Mesenchymal stem cell (in vitro differentiated cells and primary cell): ENCODE measurements at regions not wholly inside any gene's neighbourhood (a gene's known extent, or its start where the extent isn't known, plus 50 kb on each side); places are given as distances from the start of the nearest gene placed in this dataset.

Experiments
- DNase-seq: peaks from one replicate; pipeline ENCODE4 v3.0.0-alpha.2; 2013
- H2AFZ ChIP-seq: one replicate; pipeline ENCODE4 v1.6.1; 2013; ENCODE audit warnings: low read depth, mild to moderate bottlenecking, control low read depth, inconsistent platforms, low read length, moderate library complexity
- H2AK5ac ChIP-seq: 2 replicates; pipeline ENCODE4 v1.6.1; 2013; ENCODE audit warnings: low read length, moderate library complexity, mild to moderate bottlenecking, inconsistent platforms; ENCODE audit not compliant: severe bottlenecking
- H2BK120ac ChIP-seq: one replicate; pipeline ENCODE4 v1.6.1; 2013; ENCODE audit warnings: low read depth, mild to moderate bottlenecking, inconsistent platforms, low read length, moderate library complexity
- H2BK12ac ChIP-seq, 2 experiments: one replicate each; pipeline ENCODE4 v1.6.1; 2013; ENCODE audit warnings: inconsistent platforms in 2 of 2, low read length in 2 of 2, mild to moderate bottlenecking in 2 of 2, moderate library complexity in 2 of 2, control low read depth in 1 of 2
- H2BK15ac ChIP-seq: one replicate; pipeline ENCODE4 v1.6.1; 2013; ENCODE audit warnings: mild to moderate bottlenecking, low read depth, inconsistent platforms; ENCODE audit not compliant: poor library complexity, severe bottlenecking
- H2BK5ac ChIP-seq: 2 replicates; pipeline ENCODE4 v1.6.1; 2013; ENCODE audit warnings: low read depth, mild to moderate bottlenecking, low read length, control low read depth, inconsistent platforms; ENCODE audit not compliant: poor library complexity, severe bottlenecking
- H3K14ac ChIP-seq, 2 experiments: one replicate each; pipeline ENCODE4 v1.6.1; 2013; ENCODE audit warnings: inconsistent platforms in 2 of 2, low read length in 2 of 2, control low read depth in 1 of 2, mild to moderate bottlenecking in 1 of 2, moderate library complexity in 1 of 2
- H3K18ac ChIP-seq, 2 experiments: one replicate each; pipeline ENCODE4 v1.6.1; 2013; ENCODE audit warnings: inconsistent platforms in 2 of 2, low read length in 2 of 2, control low read depth in 1 of 2, low read depth in 1 of 2, mild to moderate bottlenecking in 1 of 2
- H3K23ac ChIP-seq, 2 experiments: one replicate each; pipeline ENCODE4 v1.6.1; 2013; ENCODE audit warnings: inconsistent platforms in 2 of 2, low read length in 2 of 2, mild to moderate bottlenecking in 2 of 2, moderate library complexity in 2 of 2, control low read depth in 1 of 2
- H3K27ac ChIP-seq: 2 replicates; pipeline ENCODE4 v1.5.1; 2013; ENCODE audit warnings: mild to moderate bottlenecking, moderate library complexity, low read length, control low read depth, inconsistent platforms; ENCODE audit not compliant: poor library complexity, severe bottlenecking
- H3K27me3 ChIP-seq, 2 experiments: 2 replicates each; pipeline versions ENCODE4 v1.6.1 to v1.7.0; 2013; ENCODE audit warnings: low read length in 2 of 2, mild to moderate bottlenecking in 2 of 2, moderate library complexity in 2 of 2, control low read depth in 1 of 2, inconsistent platforms in 1 of 2; ENCODE audit not compliant: control insufficient read depth in 1 of 2, insufficient read depth in 1 of 2
- H3K36me3 ChIP-seq, 2 experiments: 2 replicates each; pipeline versions ENCODE4 v1.6.1 to v1.7.0; 2013; ENCODE audit warnings: low read length in 2 of 2, control low read depth in 1 of 2, inconsistent platforms in 1 of 2, low read depth in 1 of 2, mild to moderate bottlenecking in 1 of 2; ENCODE audit not compliant: insufficient read depth in 2 of 2, control insufficient read depth in 1 of 2
- H3K4ac ChIP-seq, 2 experiments: one replicate each; pipeline ENCODE4 v1.6.1; 2013; ENCODE audit warnings: inconsistent platforms in 2 of 2, low read length in 2 of 2, mild to moderate bottlenecking in 2 of 2, moderate library complexity in 2 of 2, control low read depth in 1 of 2, low read depth in 1 of 2
- H3K4me1 ChIP-seq: 2 replicates; pipeline ENCODE4 v1.6.1; 2013; ENCODE audit warnings: low read depth, low read length, control low read depth; ENCODE audit not compliant: control insufficient read depth, insufficient read depth
- H3K4me2 ChIP-seq: 2 replicates; pipeline ENCODE4 v1.6.1; 2013; ENCODE audit warnings: low read length, mild to moderate bottlenecking, inconsistent platforms; ENCODE audit not compliant: poor library complexity, severe bottlenecking
- H3K4me3 ChIP-seq, 2 experiments: 2 replicates each; pipeline versions ENCODE4 v1.5.1 to v1.7.0; 2013; ENCODE audit warnings: low read length in 2 of 2, mild to moderate bottlenecking in 2 of 2, control low read depth in 1 of 2, low read depth in 1 of 2; ENCODE audit not compliant: insufficient read depth in 1 of 2
- H3K79me1 ChIP-seq: replicated peaks from 2 replicates; pipeline ENCODE4 v1.6.1; 2013; ENCODE audit warnings: mild to moderate bottlenecking, control low read depth, low read length, inconsistent platforms; ENCODE audit not compliant: poor library complexity, severe bottlenecking
- H3K9ac ChIP-seq: 2 replicates; pipeline ENCODE4 v1.7.0; 2013; ENCODE audit warnings: mild to moderate bottlenecking, low read length, moderate library complexity
- H3K9me3 ChIP-seq: 2 replicates; pipeline ENCODE4 v1.7.0; 2013; ENCODE audit warnings: mild to moderate bottlenecking, low read length; ENCODE audit not compliant: control insufficient read depth
- H4K8ac ChIP-seq: one replicate; pipeline ENCODE4 v1.6.1; 2013; ENCODE audit warnings: inconsistent platforms, mild to moderate bottlenecking, low read length, moderate library complexity
- H4K91ac ChIP-seq: one replicate; pipeline ENCODE4 v1.6.1; 2013; ENCODE audit warnings: mild to moderate bottlenecking, low read length, inconsistent platforms
- WGBS: methylation state at CpG from one replicate; pipeline ENCODE4 v1.1.7; 2013; ENCODE audit warnings: mixed read lengths; 5-methylcytosine and 5-hydroxymethylcytosine counted together

DNA sequence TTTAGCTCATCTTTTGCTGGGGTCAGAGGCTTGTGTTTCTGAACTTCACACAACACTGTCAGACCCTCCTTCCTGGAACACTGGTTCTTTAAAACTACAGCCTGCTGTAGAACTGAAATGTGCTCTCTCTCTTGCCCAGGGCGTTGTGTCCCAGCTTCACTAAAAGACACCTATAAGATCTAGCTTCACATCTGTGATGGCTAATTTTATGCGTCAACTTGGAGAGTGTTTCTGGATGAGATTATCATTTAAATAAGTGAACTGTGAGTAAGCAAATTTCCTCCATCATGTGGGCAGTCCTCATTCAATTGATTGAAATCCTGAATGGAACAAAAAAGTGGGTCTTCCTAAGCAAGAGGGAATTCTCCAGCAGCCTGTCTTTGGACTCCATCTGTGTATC is 140.3 kb downstream of the OSR1 start:
- Histone ChIP-seq H2AFZ (no peak overlapping the region), H2BK15ac (no peak overlapping the region), H3K9me3 (no peaks in the 10 kb centered on the region), H4K91ac (no peak overlapping the region), H3K4me2 (no peak overlapping the region), H3K18ac (no peak overlapping the region), H3K4me3 (no peak overlapping the region), H3K23ac (no peak overlapping the region), H3K9ac (no peak overlapping the region), H3K14ac (no peak overlapping the region), H2BK12ac (no peak overlapping the region), H2BK120ac (no peak overlapping the region), H3K27ac (no peak overlapping the region), H3K27me3 (no peaks in the 10 kb centered on the region), H3K4me1 (peaks cover 2% of the 10 kb centered on the region), H3K4ac (no peak overlapping the region), H2AK5ac (no peak overlapping the region), H3K79me1 (no peaks in the 10 kb centered on the region), H2BK5ac (no peak overlapping the region), H3K36me3 (no peaks in the 10 kb centered on the region), H4K8ac (no peak overlapping the region)
- WGBS, result 100% methylated on average over 1 of the region's 2 CpGs
- DNase-seq, result no peak

DNA sequence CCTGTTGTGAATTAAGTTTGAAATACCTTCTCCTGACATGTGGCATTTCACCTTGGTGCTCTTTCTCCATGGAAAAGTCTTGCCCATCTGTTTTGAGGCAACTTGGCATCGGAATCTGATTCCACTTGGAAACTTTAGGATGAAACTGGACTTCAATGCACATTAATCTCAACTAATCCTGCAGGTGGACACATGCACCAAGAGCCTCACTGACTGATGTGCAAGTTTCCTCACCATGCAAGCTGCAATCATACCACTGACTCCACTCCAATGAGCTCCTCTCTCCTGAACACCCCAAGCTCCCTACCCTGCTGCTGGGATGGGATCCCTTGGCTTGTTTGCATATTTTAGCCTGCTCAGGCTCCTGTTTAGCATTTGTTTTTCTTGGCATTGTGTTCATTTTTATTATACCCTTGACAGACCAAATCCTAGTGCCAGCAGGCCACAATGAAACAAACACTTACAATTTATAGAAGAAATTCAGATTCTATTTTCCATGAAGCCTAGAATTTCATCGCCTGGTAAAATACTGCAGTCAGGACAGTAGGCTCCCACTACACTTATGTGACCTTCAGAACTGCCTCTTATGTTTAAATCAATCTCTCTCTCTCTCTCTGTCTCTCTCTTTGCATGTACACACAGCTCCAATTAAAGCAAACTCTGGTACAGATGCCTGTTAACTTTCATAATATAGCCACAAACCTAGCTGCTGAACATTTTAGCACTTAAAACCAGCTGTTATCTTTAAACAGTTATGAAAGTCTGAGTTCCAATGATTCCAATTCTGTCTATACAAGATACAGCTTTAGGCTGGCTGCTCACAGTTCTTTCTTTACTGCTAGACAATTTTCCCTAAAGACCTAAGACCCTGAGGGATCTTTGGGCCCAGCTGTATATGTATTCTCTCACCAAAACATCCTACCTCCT is 141.5 kb downstream of the OSR1 start:
- no peak overlapping the region for H3K14ac ChIP-seq
- H2BK120ac ChIP-seq, result no peak overlapping the region
- peak; percentile 6 for DNase-seq
- H2BK15ac ChIP-seq, result no peak overlapping the region
- H2BK5ac ChIP-seq, result no peak overlapping the region
- no peak overlapping the region for H3K18ac ChIP-seq
- H2AFZ ChIP-seq, result no peak overlapping the region
- H3K9ac ChIP-seq, result no peak overlapping the region
- H2BK12ac ChIP-seq, result no peak overlapping the region
- H3K23ac ChIP-seq, result no peak overlapping the region
- no peaks in the 10 kb centered on the region for H3K9me3 ChIP-seq
- 85% methylated on average over 2 of the region's 2 CpGs for WGBS
- H3K27ac ChIP-seq, result no peak overlapping the region
- H4K8ac ChIP-seq, result no peak overlapping the region
- no peak overlapping the region for H4K91ac ChIP-seq
- no peaks in the 10 kb centered on the region for H3K27me3 ChIP-seq
- H3K4me3 ChIP-seq, result no peak overlapping the region
- no peak overlapping the region for H3K4me2 ChIP-seq
- no peaks in the 10 kb centered on the region for H3K36me3 ChIP-seq
- H3K79me1 ChIP-seq, result no peaks in the 10 kb centered on the region
- H2AK5ac ChIP-seq, result no peak overlapping the region
- H3K4ac ChIP-seq, result no peak overlapping the region
- H3K4me1 ChIP-seq, result peaks cover 2% of the 10 kb centered on the region

DNA sequence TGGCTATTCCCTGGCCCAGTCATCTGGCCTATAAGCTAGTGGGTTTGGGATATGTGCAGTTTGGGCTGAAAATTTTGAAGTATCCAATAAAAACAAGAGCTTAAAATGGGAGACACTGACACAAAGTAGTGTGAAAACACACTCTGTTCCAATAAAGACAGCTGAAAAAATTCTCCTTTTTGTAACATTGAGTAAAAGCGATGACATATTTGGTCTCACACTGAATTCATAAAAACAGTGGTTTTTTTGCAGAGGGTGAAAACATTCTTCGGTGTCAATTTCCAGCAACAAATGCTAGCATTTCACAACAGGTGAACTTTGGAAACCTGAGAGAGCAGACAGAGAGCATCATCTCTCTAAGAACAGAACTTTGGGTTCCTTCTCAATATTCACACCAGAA is 142.2 kb downstream of the OSR1 start:
- no peaks in the 10 kb centered on the region for H3K79me1 ChIP-seq
- H3K36me3 ChIP-seq, result no peaks in the 10 kb centered on the region
- H2AK5ac ChIP-seq, result no peak overlapping the region
- no peak overlapping the region for H3K27ac ChIP-seq
- H2BK12ac ChIP-seq, result no peak overlapping the region
- WGBS, result 98% methylated on average over 2 of the region's 2 CpGs
- no peak overlapping the region for H3K14ac ChIP-seq
- peaks cover 2% of the 10 kb centered on the region for H3K4me1 ChIP-seq
- no peak overlapping the region for H3K18ac ChIP-seq
- no peak overlapping the region for H3K4me3 ChIP-seq
- H2BK5ac ChIP-seq, result no peak overlapping the region
- no peak for DNase-seq
- H4K91ac ChIP-seq, result no peak overlapping the region
- no peak overlapping the region for H4K8ac ChIP-seq
- no peak overlapping the region for H2BK120ac ChIP-seq
- H2BK15ac ChIP-seq, result no peak overlapping the region
- H3K27me3 ChIP-seq, result no peaks in the 10 kb centered on the region
- H3K4me2 ChIP-seq, result no peak overlapping the region
- H3K9ac ChIP-seq, result no peak overlapping the region
- H3K4ac ChIP-seq, result no peak overlapping the region
- H3K23ac ChIP-seq, result no peak overlapping the region
- H2AFZ ChIP-seq, result no peak overlapping the region
- H3K9me3 ChIP-seq, result no peaks in the 10 kb centered on the region

DNA sequence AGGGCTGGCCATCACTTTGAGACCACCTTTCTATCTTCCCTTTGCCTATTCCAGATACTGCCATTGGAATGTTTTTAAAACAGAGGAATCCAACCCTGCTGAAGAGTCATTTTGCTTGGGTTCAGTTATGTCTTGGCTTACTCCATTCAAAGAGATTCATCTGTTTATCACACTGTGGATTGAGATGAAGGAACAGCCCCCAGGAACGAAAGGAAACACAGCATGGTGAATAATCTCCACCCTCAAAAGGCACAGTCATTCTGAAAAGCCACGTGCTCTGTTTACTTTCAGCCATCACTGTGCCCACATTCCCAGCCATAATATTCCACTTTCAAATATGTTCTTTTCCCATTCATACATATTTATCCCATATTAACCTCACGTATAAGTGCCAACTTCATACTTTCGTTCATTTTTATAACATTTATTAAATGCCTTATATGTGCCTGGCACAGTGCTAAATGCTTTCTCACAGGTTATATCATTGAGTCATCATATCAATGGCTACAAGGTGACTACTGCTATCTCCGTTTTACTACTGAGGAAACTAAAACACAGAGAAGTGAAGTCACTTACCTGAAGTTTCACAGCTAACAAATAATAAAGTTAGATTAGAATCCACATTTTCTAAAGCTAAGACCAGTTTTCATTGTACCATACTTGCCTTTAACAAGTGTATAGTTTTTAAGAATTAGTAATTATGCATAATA is 143.6 kb downstream of the OSR1 start:
- no peaks in the 10 kb centered on the region for H3K9me3 ChIP-seq
- 85% methylated on average over 5 of the region's 5 CpGs for WGBS
- no peak overlapping the region for H3K9ac ChIP-seq
- no peak overlapping the region for H2AFZ ChIP-seq
- no peak overlapping the region for H2BK15ac ChIP-seq
- no peak overlapping the region for H3K14ac ChIP-seq
- no peak overlapping the region for H3K18ac ChIP-seq
- H2BK120ac ChIP-seq, result no peak overlapping the region
- H3K4me2 ChIP-seq, result no peak overlapping the region
- H2BK5ac ChIP-seq, result no peak overlapping the region
- no peak overlapping the region for H3K27ac ChIP-seq
- DNase-seq, result no peak
- no peak overlapping the region for H3K4ac ChIP-seq
- no peak overlapping the region for H4K8ac ChIP-seq
- no peak overlapping the region for H2AK5ac ChIP-seq
- no peaks in the 10 kb centered on the region for H3K27me3 ChIP-seq
- H3K4me3 ChIP-seq, result no peak overlapping the region
- H3K79me1 ChIP-seq, result no peaks in the 10 kb centered on the region
- H3K23ac ChIP-seq, result no peak overlapping the region
- H3K4me1 ChIP-seq, result peaks cover 2% of the 10 kb centered on the region
- no peaks in the 10 kb centered on the region for H3K36me3 ChIP-seq
- H2BK12ac ChIP-seq, result no peak overlapping the region
- H4K91ac ChIP-seq, result no peak overlapping the region
